ENCODE measurements at regions not wholly inside any gene's neighbourhood (a gene's known extent, or its start where the extent isn't known, plus 50 kb on each side); places are given as distances from the start of the nearest gene placed in this dataset.

DNA sequence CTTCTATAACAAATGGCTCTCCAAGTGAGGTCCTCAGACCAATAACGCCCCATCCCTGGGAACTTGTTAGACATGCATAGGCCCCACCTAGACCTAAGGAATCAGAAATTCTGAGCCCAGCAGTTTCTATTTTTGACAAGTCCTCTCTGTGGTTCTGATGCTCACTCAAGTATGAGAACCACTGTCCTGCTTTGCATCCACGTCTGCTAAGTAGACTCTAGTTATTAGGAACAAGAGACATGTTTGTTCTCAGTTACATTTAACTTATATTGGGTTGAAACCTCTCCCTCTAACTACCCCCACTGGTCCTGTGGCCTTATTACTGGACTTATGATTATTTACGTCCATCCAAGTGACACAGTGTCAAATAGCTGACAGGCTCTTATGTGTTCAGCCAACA lies 70.3 kb downstream of the TMEM17 start:
- Histone ChIP-seq H3K36me3 (no peaks in the 10 kb centered on the region), H3K27me3 (no peaks in the 10 kb centered on the region), H3K27ac (no peak overlapping the region), H3K9me3 (no peaks in the 10 kb centered on the region), H3K4me3 (no peak overlapping the region), H3K4me1 (no peaks in the 10 kb centered on the region)
- DNase-seq = no peak
- 78 to 85% (median 81%) methylated on average over 3 of the region's 3 CpGs for WGBS, 5 donors
- TF ChIP-seq POLR2A (IDR thresholded peaks at IDR 0.05) (no peak), EP300 (IDR thresholded peaks at IDR 0.05) (no peak), POLR2AphosphoS5 (IDR thresholded peaks at IDR 0.05) (no peak)
- TF ChIP-seq, protein P1, sequence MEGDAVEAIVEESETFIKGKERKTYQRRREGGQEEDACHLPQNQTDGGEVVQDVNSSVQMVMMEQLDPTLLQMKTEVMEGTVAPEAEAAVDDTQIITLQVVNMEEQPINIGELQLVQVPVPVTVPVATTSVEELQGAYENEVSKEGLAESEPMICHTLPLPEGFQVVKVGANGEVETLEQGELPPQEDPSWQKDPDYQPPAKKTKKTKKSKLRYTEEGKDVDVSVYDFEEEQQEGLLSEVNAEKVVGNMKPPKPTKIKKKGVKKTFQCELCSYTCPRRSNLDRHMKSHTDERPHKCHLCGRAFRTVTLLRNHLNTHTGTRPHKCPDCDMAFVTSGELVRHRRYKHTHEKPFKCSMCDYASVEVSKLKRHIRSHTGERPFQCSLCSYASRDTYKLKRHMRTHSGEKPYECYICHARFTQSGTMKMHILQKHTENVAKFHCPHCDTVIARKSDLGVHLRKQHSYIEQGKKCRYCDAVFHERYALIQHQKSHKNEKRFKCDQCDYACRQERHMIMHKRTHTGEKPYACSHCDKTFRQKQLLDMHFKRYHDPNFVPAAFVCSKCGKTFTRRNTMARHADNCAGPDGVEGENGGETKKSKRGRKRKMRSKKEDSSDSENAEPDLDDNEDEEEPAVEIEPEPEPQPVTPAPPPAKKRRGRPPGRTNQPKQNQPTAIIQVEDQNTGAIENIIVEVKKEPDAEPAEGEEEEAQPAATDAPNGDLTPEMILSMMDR (IDR thresholded peaks at IDR 0.05) = no peak
- intact Hi-C loops (cut with DNase I; ENCODE audit: low total_unique reads) = no loop called here

DNA sequence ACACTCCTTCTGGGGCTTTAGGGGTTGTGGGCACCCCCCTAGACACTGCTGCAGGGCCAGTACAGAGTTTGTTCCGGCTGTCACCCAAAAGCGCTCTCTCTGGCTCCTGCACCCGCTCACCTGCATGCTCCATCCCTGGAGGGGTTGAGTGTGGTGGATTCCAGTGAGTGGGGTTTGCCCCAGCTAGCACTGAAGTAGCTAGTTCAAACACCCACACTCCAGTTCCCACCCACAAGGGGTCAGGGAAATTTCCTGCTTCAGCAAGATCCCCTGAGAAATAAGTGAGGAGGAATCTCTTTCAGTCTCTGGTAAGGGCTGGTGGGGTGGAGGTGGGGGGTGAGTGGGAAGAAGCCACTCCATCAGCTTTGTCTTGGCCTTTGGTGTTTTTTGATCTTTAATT lies 73.6 kb downstream of the TMEM17 start:
- no peaks in the 10 kb centered on the region for H3K9me3 ChIP-seq
- no peak for DNase-seq
- H3K36me3 ChIP-seq = no peaks in the 10 kb centered on the region
- no peak for TF ChIP-seq EP300 (IDR thresholded peaks at IDR 0.05)
- TF ChIP-seq POLR2AphosphoS5 (IDR thresholded peaks at IDR 0.05) = no peak
- TF ChIP-seq POLR2A (IDR thresholded peaks at IDR 0.05) = no peak
- TF ChIP-seq, protein P1 (IDR thresholded peaks at IDR 0.05) = no peak
- 93 to 100% (median 96%) methylated on average over 3 of the region's 3 CpGs for WGBS, 5 donors
- no peaks in the 10 kb centered on the region for H3K4me1 ChIP-seq
- H3K4me3 ChIP-seq = no peak overlapping the region
- no peaks in the 10 kb centered on the region for H3K27me3 ChIP-seq
- no peak overlapping the region for H3K27ac ChIP-seq
- intact Hi-C loops (cut with DNase I; ENCODE audit: low total_unique reads) = no loop called here

DNA sequence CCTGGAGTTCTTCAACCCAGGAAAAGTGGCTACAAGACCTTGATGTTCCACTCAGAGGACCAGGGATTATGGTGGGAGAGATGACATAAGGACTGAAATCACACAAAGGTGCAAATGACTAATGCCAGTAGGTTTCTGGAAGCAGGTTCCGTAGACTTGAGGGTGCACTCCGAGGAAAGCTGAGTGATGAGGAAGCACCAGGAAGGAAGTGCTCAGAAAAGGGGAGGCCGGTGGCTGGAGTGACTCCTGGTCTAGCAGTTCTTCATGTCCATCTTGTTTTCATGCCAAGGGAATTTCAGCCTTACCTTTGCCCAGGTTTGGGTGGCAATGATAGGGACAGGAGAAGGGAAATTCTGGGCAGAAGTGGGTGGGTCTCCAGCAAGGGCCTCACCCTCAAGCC lies 74.5 kb downstream of the TMEM17 start:
- no peak overlapping the region for H3K27ac ChIP-seq
- no peak for DNase-seq
- no peaks in the 10 kb centered on the region for H3K9me3 ChIP-seq
- 83 to 90% (median 86%) methylated on average over 3 of the region's 3 CpGs for WGBS, 5 donors
- no peaks in the 10 kb centered on the region for H3K36me3 ChIP-seq
- no peaks in the 10 kb centered on the region for H3K4me1 ChIP-seq
- no peak overlapping the region for H3K4me3 ChIP-seq
- H3K27me3 ChIP-seq = no peaks in the 10 kb centered on the region
- TF ChIP-seq, protein P1 (IDR thresholded peaks at IDR 0.05) = no peak
- TF ChIP-seq POLR2AphosphoS5 (IDR thresholded peaks at IDR 0.05) (no peak), EP300 (IDR thresholded peaks at IDR 0.05) (no peak), POLR2A (IDR thresholded peaks at IDR 0.05) (no peak)
- intact Hi-C loops (cut with DNase I; ENCODE audit: low total_unique reads) = no loop called here

DNA sequence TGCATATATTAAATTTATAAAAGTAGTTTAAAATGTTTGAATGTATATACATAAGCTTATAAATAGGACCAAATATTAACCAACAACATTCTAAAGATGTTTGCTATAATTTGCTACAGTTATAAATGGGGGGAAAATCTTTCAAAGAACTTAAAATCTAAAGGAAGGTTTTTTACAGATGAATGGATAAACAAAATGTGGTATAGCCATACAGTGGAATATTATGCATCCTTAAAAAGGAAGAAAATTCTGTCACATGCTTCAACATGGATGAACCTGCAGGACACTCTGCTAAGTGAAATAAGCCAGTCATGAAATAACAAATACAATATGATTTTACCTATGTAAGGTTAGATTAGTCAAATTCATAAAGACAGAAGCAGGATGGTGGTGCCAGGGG lies 75.8 kb downstream of the TMEM17 start:
- H3K36me3 ChIP-seq = no peaks in the 10 kb centered on the region
- no peak for DNase-seq
- H3K27me3 ChIP-seq = no peaks in the 10 kb centered on the region
- H3K9me3 ChIP-seq = no peaks in the 10 kb centered on the region
- no peak overlapping the region for H3K27ac ChIP-seq
- intact Hi-C loops (cut with DNase I; ENCODE audit: low total_unique reads) = no loop called here
- H3K4me3 ChIP-seq = no peak overlapping the region
- no peak for TF ChIP-seq POLR2AphosphoS5 (IDR thresholded peaks at IDR 0.05)
- TF ChIP-seq, protein P1 (IDR thresholded peaks at IDR 0.05) = no peak
- no peak for TF ChIP-seq POLR2A (IDR thresholded peaks at IDR 0.05)
- no peak for TF ChIP-seq EP300 (IDR thresholded peaks at IDR 0.05)
- H3K4me1 ChIP-seq = peaks cover 0 to under 1% (median 0%) of the 10 kb centered on the region in 4 donors

Measured in stomach (tissue), 8 donors.